ENCODE measurements at regions not wholly inside any gene's neighbourhood (a gene's known extent, or its start where the extent isn't known, plus 50 kb on each side); places are given as distances from the start of the nearest gene placed in this dataset.

GRCh38 chr6:76381612-76382011, 309.1 kb upstream of the IMPG1 start:
- TF ChIP-seq CTCF (IDR thresholded peaks at IDR 0.05) = no peak
- TF ChIP-seq EP300 (IDR thresholded peaks at IDR 0.05) = no peak
